Tibial nerve (tissue), 4 donors: ENCODE measurements at regions not wholly inside any gene's neighbourhood (a gene's known extent, or its start where the extent isn't known, plus 50 kb on each side); places are given as distances from the start of the nearest gene placed in this dataset.

ENCODE experiments used
- DNase-seq, 2 donors: peaks; one replicate each; pipeline ENCODE4 v3.0.0-alpha.2; 2019; ENCODE audit warnings: low spot score in 2 of 2
- H3K27ac ChIP-seq, 4 donors: fragments of 200-600 bp; sonication (generic) in 3 of 4; one replicate each; pipeline ENCODE4 v1.5.1; 2017 to 2019; ENCODE audit warnings: mild to moderate bottlenecking in 1 of 4
- H3K27me3 ChIP-seq, 2 donors: fragments of 200-600 bp; sonication (generic) in 1 of 2; one replicate each; pipeline versions ENCODE4 v1.5.1 to v1.6.0; 2017 to 2019
- H3K36me3 ChIP-seq, 3 donors: fragments of 200-600 bp; sonication (generic); one replicate each; pipeline ENCODE4 v1.5.1; 2018 to 2019
- H3K4me1 ChIP-seq, 4 donors: fragments of 200-600 bp; sonication (generic) in 3 of 4; one replicate each; pipeline ENCODE4 v1.5.1; 2017 to 2019
- H3K4me3 ChIP-seq, 4 donors: fragments of 200-600 bp; sonication (generic) in 3 of 4; one replicate each; pipeline ENCODE4 v1.5.1; 2017 to 2019; ENCODE audit warnings: mild to moderate bottlenecking in 1 of 4, moderate library complexity in 1 of 4
- H3K9me3 ChIP-seq, 4 donors: fragments of 200-600 bp; sonication (generic) in 3 of 4; one replicate each; pipeline ENCODE4 v1.5.1; 2017 to 2019
- CTCF ChIP-seq, 5 experiments: fragments of 200-600 bp in 3 of 5; fragments of 450-650 bp in 2 of 5; sonication (generic) in 3 of 5; IDR thresholded peaks; one replicate each; pipeline ENCODE4 v1.5.1; 2016 to 2019; ENCODE audit warnings: antibody characterized with exemption in 5 of 5, mild to moderate bottlenecking in 3 of 5, moderate library complexity in 2 of 5
- EP300 ChIP-seq, 2 donors: sonication (generic); formaldehyde crosslinking; IDR thresholded peaks; one replicate each; pipeline ENCODE4 v1.6.1; 2017; ENCODE audit warnings: antibody characterized with exemption in 2 of 2, mild to moderate bottlenecking in 1 of 2
- POLR2A ChIP-seq, 2 donors: fragments of 450-650 bp; IDR thresholded peaks; one replicate each; pipeline ENCODE4 v1.6.1; 2017; ENCODE audit warnings: antibody characterized with exemption in 2 of 2, mild to moderate bottlenecking in 2 of 2, moderate library complexity in 2 of 2
- WGBS, 2 donors: methylation state at CpG; one replicate each; pipeline ENCODE4 v1.1.5; 2018; 5-methylcytosine and 5-hydroxymethylcytosine counted together

GRCh38 chr14:34227834-34228649 lies 234.0 kb downstream of the SPTSSA start:
- Histone ChIP-seq H3K36me3 (no peaks in the 10 kb centered on the region), H3K9me3 (no peaks in the 10 kb centered on the region), H3K27me3 (no peaks in the 10 kb centered on the region), H3K27ac (no peak overlapping the region), H3K4me3 (no peak overlapping the region), H3K4me1 (peaks cover 0 to 6% (median 2%) of the 10 kb centered on the region in 4 donors)
- no peak for TF ChIP-seq POLR2A (IDR thresholded peaks at IDR 0.05)
- no peak for TF ChIP-seq EP300 (IDR thresholded peaks at IDR 0.05)
- TF ChIP-seq CTCF (IDR thresholded peaks at IDR 0.05): peak; percentile 52 to 74 (median 63)
- WGBS, 2 donors: 29 to 35% methylated on average over 22 of the region's 22 CpGs
- DNase-seq: peak; percentile 27 to 63

GRCh38 chr14:34224221-34224620 lies 237.8 kb downstream of the SPTSSA start:
- Histone ChIP-seq H3K4me1 (peaks cover 0 to 5% (median 2%) of the 10 kb centered on the region in 4 donors), H3K27ac (no peak overlapping the region), H3K36me3 (no peaks in the 10 kb centered on the region), H3K27me3 (no peaks in the 10 kb centered on the region), H3K9me3 (no peaks in the 10 kb centered on the region), H3K4me3 (no peak overlapping the region)
- no peak for TF ChIP-seq CTCF (IDR thresholded peaks at IDR 0.05)
- no peak for TF ChIP-seq EP300 (IDR thresholded peaks at IDR 0.05)
- TF ChIP-seq POLR2A (IDR thresholded peaks at IDR 0.05): no peak
- no peak for DNase-seq

GRCh38 chr14:34223373-34224148 lies 238.5 kb downstream of the SPTSSA start:
- Histone ChIP-seq H3K27me3 (no peaks in the 10 kb centered on the region), H3K4me3 (no peak overlapping the region), H3K9me3 (no peaks in the 10 kb centered on the region), H3K36me3 (no peaks in the 10 kb centered on the region), H3K27ac (no peak overlapping the region), H3K4me1 (peaks cover 0 to 5% (median 2%) of the 10 kb centered on the region in 4 donors)
- TF ChIP-seq POLR2A (IDR thresholded peaks at IDR 0.05) (no peak), CTCF (IDR thresholded peaks at IDR 0.05) (no peak), EP300 (IDR thresholded peaks at IDR 0.05) (no peak)
- WGBS, 2 donors: 58% methylated on average over 3 of the region's 3 CpGs
- no peak for DNase-seq

- no peak overlapping the region for H3K4me3 ChIP-seq
- TF ChIP-seq EP300 (IDR thresholded peaks at IDR 0.05) (no peak), POLR2A (IDR thresholded peaks at IDR 0.05) (no peak), CTCF (IDR thresholded peaks at IDR 0.05) (no peak)
- no peaks in the 10 kb centered on the region for H3K27me3 ChIP-seq
- H3K27ac ChIP-seq: no peak overlapping the region
- DNase-seq: no peak
- no peaks in the 10 kb centered on the region for H3K9me3 ChIP-seq
- peaks cover 0 to 3% (median 1%) of the 10 kb centered on the region in 4 donors for H3K4me1 ChIP-seq
- WGBS, 2 donors: 84 to 85% methylated on average over 6 of the region's 6 CpGs
- H3K36me3 ChIP-seq: no peaks in the 10 kb centered on the region
These were observed 239.2 kb downstream of the SPTSSA start for GRCh38 chr14:34222867-34223266.

- no peaks in the 10 kb centered on the region for H3K36me3 ChIP-seq
- H3K4me3 ChIP-seq: no peak overlapping the region
- TF ChIP-seq CTCF (IDR thresholded peaks at IDR 0.05) (no peak), POLR2A (IDR thresholded peaks at IDR 0.05) (no peak), EP300 (IDR thresholded peaks at IDR 0.05) (no peak)
- H3K27ac ChIP-seq: no peak overlapping the region
- no peaks in the 10 kb centered on the region for H3K9me3 ChIP-seq
- H3K4me1 ChIP-seq: no peaks in the 10 kb centered on the region
- WGBS, 2 donors: 62 to 66% methylated on average over 3 of the region's 3 CpGs
- DNase-seq: no peak
- H3K27me3 ChIP-seq: no peaks in the 10 kb centered on the region
These were observed 239.9 kb downstream of the SPTSSA start for GRCh38 chr14:34222122-34222521.
